ENCODE measurements at regions not wholly inside any gene's neighbourhood (a gene's known extent, or its start where the extent isn't known, plus 50 kb on each side); places are given as distances from the start of the nearest gene placed in this dataset.
"Not testable (repeated sequence)": the region's sequence is repeated elsewhere in the genome, so short reads cannot be mapped to it uniquely, and the experiment has no call there.

DNA sequence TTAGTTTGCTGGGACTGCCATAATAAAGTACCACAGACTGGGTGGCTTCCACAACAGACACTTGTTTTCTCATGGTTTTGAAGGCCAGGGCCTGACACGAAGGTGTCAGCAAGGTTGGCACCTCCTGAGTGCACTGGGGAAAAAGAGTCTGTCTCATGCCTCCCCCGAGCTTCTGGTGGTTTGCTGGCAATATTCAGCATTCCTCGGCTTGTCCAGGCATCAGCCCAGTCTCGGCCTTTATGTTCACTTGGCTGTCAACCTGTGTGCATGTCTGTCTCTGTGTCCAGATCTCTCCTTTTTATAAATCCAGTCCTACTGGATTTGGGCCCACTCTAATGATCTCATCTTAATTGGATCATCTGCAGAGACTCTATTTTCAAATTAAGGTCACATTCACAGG is 72.6 kb downstream of the DOP1B start:
- Histone ChIP-seq H3K27me3 (ENCODE audit: insufficient read depth, low read length) (no peaks in the 10 kb centered on the region), H2AFZ (ENCODE audit: low read length, unreplicated experiment) (no peak overlapping the region), H3K79me2 (ENCODE audit: control insufficient read depth, insufficient read depth, low read length, unreplicated experiment) (no peaks in the 10 kb centered on the region), H3K27ac (ENCODE audit: low read depth, low read length) (no peak overlapping the region), H3K36me3 (ENCODE audit: insufficient read depth, low read length) (no peaks in the 10 kb centered on the region), H3K4me3 (ENCODE audit: low read depth, low read length) (no peak overlapping the region), H3K4me1 (ENCODE audit: control insufficient read depth, insufficient read depth, low read length, unreplicated experiment) (peaks cover 4% of the 10 kb centered on the region)

DNA sequence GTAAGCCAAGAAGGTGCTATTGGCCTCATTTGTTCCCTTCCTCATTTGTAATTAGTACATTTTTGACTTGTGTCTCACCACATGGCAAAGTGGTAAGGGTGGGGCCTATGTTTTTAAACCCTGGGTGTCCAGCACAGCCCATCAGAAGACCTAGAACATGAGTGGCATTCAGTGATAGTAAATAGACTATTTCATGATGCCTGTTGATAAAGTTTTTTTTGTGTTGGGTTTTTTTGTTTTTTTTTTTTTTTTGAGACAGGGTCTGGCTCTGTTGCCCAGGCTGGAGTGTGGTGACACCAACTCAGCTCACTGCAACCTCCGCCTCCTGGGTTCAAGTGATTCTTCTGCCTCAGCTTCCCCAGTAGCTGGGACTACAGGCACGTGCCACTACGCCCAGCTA is 74.8 kb downstream of the DOP1B start:
- not testable (repeated sequence) for H3K4me1 ChIP-seq (ENCODE audit: control insufficient read depth, insufficient read depth, low read length, unreplicated experiment); H3K79me2 ChIP-seq (ENCODE audit: control insufficient read depth, insufficient read depth, low read length, unreplicated experiment); H3K36me3 ChIP-seq (ENCODE audit: insufficient read depth, low read length); H2AFZ ChIP-seq (ENCODE audit: low read length, unreplicated experiment); H3K27ac ChIP-seq (ENCODE audit: low read depth, low read length); H3K4me3 ChIP-seq (ENCODE audit: low read depth, low read length); H3K27me3 ChIP-seq (ENCODE audit: insufficient read depth, low read length)

DNA sequence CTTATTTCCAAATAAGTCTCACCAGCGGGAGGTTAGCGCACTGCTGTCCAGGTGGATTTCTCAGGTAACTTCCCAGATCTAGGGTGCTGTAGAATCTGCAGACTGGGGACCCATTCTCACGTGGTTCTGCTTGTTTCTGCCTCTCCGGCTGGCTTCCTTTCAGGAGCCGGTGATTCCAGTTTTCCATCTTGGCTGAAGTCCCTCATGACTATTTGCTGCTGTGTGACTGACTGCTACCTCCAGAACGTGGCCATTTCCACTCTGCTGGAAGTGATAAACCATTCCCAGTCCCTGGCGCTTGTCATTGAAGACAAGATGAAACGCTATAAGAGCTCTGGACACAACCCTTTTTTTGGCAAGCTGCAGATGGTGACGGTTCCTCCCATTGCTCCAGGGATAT is 76.0 kb downstream of the DOP1B start:
- Histone ChIP-seq H3K36me3 (ENCODE audit: insufficient read depth, low read length) (no peaks in the 10 kb centered on the region), H3K79me2 (ENCODE audit: control insufficient read depth, insufficient read depth, low read length, unreplicated experiment) (no peaks in the 10 kb centered on the region), H3K27ac (ENCODE audit: low read depth, low read length) (no peak overlapping the region), H3K4me3 (ENCODE audit: low read depth, low read length) (no peak overlapping the region), H3K4me1 (ENCODE audit: control insufficient read depth, insufficient read depth, low read length, unreplicated experiment) (peaks cover 6% of the 10 kb centered on the region), H3K27me3 (ENCODE audit: insufficient read depth, low read length) (no peaks in the 10 kb centered on the region), H2AFZ (ENCODE audit: low read length, unreplicated experiment) (no peak overlapping the region)

DNA sequence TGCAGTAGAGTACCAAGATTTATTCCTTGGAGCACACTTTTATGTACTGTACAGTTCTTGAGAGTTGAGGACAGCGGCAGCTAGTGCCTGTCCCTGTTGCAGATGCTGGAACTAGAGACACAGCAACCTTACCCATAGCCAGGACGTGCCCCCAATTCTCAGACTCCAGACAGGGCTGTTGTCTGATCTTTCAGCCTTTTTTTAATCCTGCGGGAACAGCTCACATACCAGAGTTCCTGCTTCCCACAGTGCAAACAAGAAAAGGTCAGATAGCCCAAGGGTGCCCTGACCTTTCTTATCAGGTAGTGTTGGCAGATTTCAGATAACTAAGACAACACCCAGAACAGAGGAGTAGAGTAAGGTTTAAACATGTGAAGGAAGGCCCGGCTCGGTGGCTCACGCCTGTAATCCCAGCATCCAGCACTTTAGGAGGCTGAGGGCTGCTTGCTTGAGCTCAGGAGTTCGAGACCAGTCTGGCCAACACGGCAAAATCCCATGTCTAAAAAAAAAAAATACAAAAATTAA is 78.5 kb downstream of the DOP1B start:
- no peaks in the 10 kb centered on the region for H3K27me3 ChIP-seq (ENCODE audit: insufficient read depth, low read length)
- peaks cover 6% of the 10 kb centered on the region for H3K4me1 ChIP-seq (ENCODE audit: control insufficient read depth, insufficient read depth, low read length, unreplicated experiment)
- no peaks in the 10 kb centered on the region for H3K79me2 ChIP-seq (ENCODE audit: control insufficient read depth, insufficient read depth, low read length, unreplicated experiment)
- no peak overlapping the region for H3K4me3 ChIP-seq (ENCODE audit: low read depth, low read length)
- no peak overlapping the region for H3K27ac ChIP-seq (ENCODE audit: low read depth, low read length)
- H2AFZ ChIP-seq (ENCODE audit: low read length, unreplicated experiment), result no peak overlapping the region
- H3K36me3 ChIP-seq (ENCODE audit: insufficient read depth, low read length), result no peaks in the 10 kb centered on the region

DNA sequence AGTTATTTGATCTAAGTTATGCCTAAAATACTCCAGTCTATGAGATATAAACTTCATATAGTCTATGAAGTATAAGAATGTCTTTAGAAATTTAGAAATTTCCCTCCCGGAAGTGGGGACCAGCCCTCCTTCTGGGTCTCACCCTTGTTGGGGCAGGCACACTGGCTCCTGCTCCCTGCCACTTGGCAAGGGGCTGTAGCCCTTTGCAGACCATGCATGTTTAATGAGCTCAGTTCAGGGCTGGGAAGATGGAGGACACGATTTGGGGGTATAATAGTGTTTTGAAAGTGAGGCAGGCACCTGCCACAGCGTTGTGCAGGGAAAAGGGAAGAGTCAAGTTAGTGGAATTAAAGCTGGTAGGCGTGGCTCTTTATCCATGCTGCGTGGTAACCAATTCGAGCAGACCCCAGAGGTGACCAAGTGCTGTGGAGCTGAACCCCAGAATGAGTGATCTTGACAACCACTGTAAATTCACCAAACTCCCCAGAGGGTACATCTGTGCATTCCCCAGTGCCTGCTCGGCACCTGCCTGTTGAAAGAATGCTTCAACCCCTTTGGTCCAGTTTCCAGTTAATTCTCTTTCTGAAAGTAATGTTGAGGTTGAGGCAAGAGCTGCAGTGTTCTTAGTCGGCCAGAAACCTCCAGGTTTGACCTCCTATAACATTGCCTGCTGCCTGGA is 79.6 kb downstream of the DOP1B start:
- Histone ChIP-seq H3K79me2 (ENCODE audit: control insufficient read depth, insufficient read depth, low read length, unreplicated experiment) (no peaks in the 10 kb centered on the region), H3K36me3 (ENCODE audit: insufficient read depth, low read length) (no peaks in the 10 kb centered on the region), H3K27ac (ENCODE audit: low read depth, low read length) (no peak overlapping the region), H3K27me3 (ENCODE audit: insufficient read depth, low read length) (no peaks in the 10 kb centered on the region), H2AFZ (ENCODE audit: low read length, unreplicated experiment) (no peak overlapping the region), H3K4me3 (ENCODE audit: low read depth, low read length) (no peak overlapping the region), H3K4me1 (ENCODE audit: control insufficient read depth, insufficient read depth, low read length, unreplicated experiment) (peaks cover 6% of the 10 kb centered on the region)

DNA sequence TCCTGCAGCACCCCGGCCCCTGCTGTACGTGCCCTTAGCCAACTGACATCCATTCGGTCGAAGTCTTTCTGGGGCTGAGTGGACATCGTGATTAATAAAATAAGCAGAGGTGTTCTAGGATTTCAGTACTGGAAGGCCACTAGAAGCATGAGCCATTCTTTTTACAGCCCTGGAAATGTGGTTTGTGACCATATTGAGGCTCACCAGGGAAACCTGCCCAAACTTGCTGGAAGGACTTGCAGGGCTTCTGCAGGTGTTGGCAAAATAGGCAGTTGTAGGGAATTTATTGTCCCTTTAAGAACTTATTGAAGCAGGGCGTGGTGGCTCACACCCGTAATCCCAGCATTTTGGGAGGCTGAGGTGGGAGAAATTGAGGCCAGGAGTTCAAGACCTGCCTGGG is 80.8 kb downstream of the DOP1B start:
- Histone ChIP-seq H3K36me3 (ENCODE audit: insufficient read depth, low read length) (no peaks in the 10 kb centered on the region), H3K4me3 (ENCODE audit: low read depth, low read length) (no peak overlapping the region), H3K79me2 (ENCODE audit: control insufficient read depth, insufficient read depth, low read length, unreplicated experiment) (no peaks in the 10 kb centered on the region), H3K27me3 (ENCODE audit: insufficient read depth, low read length) (no peaks in the 10 kb centered on the region), H2AFZ (ENCODE audit: low read length, unreplicated experiment) (no peak overlapping the region), H3K27ac (ENCODE audit: low read depth, low read length) (no peak overlapping the region), H3K4me1 (ENCODE audit: control insufficient read depth, insufficient read depth, low read length, unreplicated experiment) (peaks cover 6% of the 10 kb centered on the region)

DNA sequence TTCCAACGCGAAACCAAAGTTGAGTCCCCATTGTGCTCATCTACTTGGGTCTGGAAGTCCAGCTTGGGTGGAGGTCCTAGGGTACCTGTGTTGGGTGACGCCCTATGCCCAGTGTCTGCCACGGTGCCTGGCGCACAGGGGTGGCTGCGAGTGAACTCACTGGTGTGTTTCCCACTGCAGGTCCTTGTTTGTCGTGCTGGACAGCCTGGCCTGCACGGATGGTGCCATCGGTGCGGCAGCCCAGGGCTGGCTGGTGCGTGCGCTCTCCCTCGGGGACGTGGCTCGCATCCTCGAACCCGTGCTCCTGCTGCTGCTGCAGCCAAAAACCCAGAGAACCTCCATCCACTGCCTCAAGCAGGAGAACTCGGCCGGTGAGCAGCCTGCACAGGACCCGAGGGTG is 80.4 kb upstream of the MORC3 start:
- no peak overlapping the region for H3K27ac ChIP-seq (ENCODE audit: low read depth, low read length)
- H3K36me3 ChIP-seq (ENCODE audit: insufficient read depth, low read length), result no peaks in the 10 kb centered on the region
- no peak overlapping the region for H3K4me3 ChIP-seq (ENCODE audit: low read depth, low read length)
- H2AFZ ChIP-seq (ENCODE audit: low read length, unreplicated experiment), result no peak overlapping the region
- H3K27me3 ChIP-seq (ENCODE audit: insufficient read depth, low read length), result no peaks in the 10 kb centered on the region
- no peaks in the 10 kb centered on the region for H3K4me1 ChIP-seq (ENCODE audit: control insufficient read depth, insufficient read depth, low read length, unreplicated experiment)
- no peaks in the 10 kb centered on the region for H3K79me2 ChIP-seq (ENCODE audit: control insufficient read depth, insufficient read depth, low read length, unreplicated experiment)

DNA sequence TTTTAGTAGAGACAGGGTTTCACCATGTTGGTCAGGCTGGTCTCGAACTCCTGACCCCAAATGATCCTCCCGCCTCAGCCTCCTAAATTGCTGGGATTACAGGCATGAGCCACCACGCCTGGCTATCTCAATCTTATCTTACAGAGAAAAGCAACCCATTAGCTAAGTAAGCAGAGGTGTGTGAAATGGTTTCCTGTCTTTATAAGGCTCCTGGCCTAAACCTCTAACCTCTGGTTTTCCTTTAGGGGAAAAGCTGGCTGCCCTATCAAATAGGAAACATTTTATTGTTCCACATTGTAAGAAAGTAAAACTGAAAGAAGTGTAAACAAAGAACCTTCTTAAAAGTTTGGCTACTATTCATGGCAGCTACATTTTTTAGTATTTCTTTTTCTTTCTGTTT is 78.3 kb upstream of the MORC3 start:
- Histone ChIP-seq H3K79me2 (ENCODE audit: control insufficient read depth, insufficient read depth, low read length, unreplicated experiment) (no peaks in the 10 kb centered on the region), H3K36me3 (ENCODE audit: insufficient read depth, low read length) (no peaks in the 10 kb centered on the region), H3K27me3 (ENCODE audit: insufficient read depth, low read length) (no peaks in the 10 kb centered on the region), H3K27ac (ENCODE audit: low read depth, low read length) (no peak overlapping the region), H2AFZ (ENCODE audit: low read length, unreplicated experiment) (no peak overlapping the region), H3K4me1 (ENCODE audit: control insufficient read depth, insufficient read depth, low read length, unreplicated experiment) (no peaks in the 10 kb centered on the region), H3K4me3 (ENCODE audit: low read depth, low read length) (no peak overlapping the region)

DNA sequence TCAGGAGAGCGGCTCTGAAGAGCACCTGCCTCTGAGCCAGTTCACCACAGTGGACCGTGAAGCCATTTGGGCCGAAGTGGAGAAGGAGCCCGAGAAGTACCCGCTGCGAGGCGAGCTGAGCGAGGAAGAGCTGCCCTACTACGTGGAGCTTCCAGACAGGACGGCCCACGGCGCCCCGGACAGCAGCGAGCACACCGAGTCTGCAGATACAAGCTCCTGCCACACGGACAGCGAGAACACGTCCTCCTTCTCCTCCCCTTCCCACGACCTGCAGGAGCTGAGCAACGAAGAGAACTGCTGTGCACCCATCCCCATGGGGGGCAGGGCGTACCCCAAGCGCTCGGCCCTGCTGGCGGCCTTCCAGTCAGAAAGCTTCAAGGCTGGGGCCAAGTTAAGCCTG is 74.9 kb upstream of the MORC3 start:
- no peak overlapping the region for H3K4me3 ChIP-seq (ENCODE audit: low read depth, low read length)
- no peaks in the 10 kb centered on the region for H3K79me2 ChIP-seq (ENCODE audit: control insufficient read depth, insufficient read depth, low read length, unreplicated experiment)
- H3K36me3 ChIP-seq (ENCODE audit: insufficient read depth, low read length), result no peaks in the 10 kb centered on the region
- H2AFZ ChIP-seq (ENCODE audit: low read length, unreplicated experiment), result no peak overlapping the region
- H3K27ac ChIP-seq (ENCODE audit: low read depth, low read length), result no peak overlapping the region
- no peaks in the 10 kb centered on the region for H3K4me1 ChIP-seq (ENCODE audit: control insufficient read depth, insufficient read depth, low read length, unreplicated experiment)
- no peaks in the 10 kb centered on the region for H3K27me3 ChIP-seq (ENCODE audit: insufficient read depth, low read length)

DNA sequence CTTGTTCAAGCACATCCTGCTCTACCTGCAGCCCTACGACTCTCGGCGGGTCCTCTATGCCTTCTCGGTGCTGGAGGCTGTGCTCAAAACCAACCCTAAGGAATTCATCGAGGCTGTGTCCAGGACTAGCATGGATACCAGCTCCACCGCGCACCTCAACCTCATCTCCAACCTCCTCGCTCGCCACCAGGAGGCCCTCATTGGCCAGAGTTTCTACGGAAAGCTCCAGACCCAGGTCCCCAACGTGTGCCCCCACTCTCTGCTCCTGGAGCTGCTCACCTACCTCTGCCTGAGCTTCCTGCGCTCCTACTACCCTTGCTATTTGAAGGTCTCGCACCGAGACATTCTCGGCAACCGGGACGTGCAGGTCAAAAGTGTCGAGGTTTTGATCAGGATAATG is 74.3 kb upstream of the MORC3 start:
- Histone ChIP-seq H3K79me2 (ENCODE audit: control insufficient read depth, insufficient read depth, low read length, unreplicated experiment) (no peaks in the 10 kb centered on the region), H3K4me1 (ENCODE audit: control insufficient read depth, insufficient read depth, low read length, unreplicated experiment) (no peaks in the 10 kb centered on the region), H3K27me3 (ENCODE audit: insufficient read depth, low read length) (no peaks in the 10 kb centered on the region), H2AFZ (ENCODE audit: low read length, unreplicated experiment) (no peak overlapping the region), H3K4me3 (ENCODE audit: low read depth, low read length) (no peak overlapping the region), H3K27ac (ENCODE audit: low read depth, low read length) (no peak overlapping the region), H3K36me3 (ENCODE audit: insufficient read depth, low read length) (no peaks in the 10 kb centered on the region)

DNA sequence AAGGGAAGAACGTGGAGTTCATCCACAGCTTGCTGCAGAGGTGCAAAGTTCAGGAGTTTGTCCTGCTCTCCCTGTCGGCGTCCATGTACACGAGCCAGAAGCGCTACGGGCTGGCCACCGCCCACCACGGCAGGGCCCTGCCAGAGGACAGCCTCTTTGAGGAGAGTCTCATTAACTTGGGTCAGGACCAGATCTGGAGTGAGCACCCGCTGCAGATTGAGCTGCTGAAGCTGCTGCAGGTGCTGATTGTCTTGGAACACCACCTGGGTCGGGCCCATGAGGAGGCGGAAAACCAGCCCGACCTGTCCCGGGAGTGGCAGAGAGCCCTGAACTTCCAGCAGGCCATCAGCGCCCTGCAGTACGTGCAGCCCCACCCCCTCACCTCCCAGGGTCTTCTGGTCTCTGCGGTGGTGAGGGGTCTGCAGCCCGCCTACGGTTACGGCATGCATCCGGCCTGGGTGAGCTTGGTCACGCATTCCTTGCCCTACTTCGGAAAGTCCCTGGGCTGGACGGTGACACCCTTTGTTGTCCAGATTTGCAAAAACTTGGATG is 73.8 kb upstream of the MORC3 start:
- no peak overlapping the region for H3K4me3 ChIP-seq (ENCODE audit: low read depth, low read length)
- no peak overlapping the region for H3K27ac ChIP-seq (ENCODE audit: low read depth, low read length)
- H3K36me3 ChIP-seq (ENCODE audit: insufficient read depth, low read length), result no peaks in the 10 kb centered on the region
- H3K4me1 ChIP-seq (ENCODE audit: control insufficient read depth, insufficient read depth, low read length, unreplicated experiment), result no peaks in the 10 kb centered on the region
- H3K27me3 ChIP-seq (ENCODE audit: insufficient read depth, low read length), result no peaks in the 10 kb centered on the region
- H2AFZ ChIP-seq (ENCODE audit: low read length, unreplicated experiment), result no peak overlapping the region
- H3K79me2 ChIP-seq (ENCODE audit: control insufficient read depth, insufficient read depth, low read length, unreplicated experiment), result no peaks in the 10 kb centered on the region

All from ACC112 (cell line).